Activated CD4-positive, alpha-beta T cell treated with anti-CD3 and anti-CD28 coated beads, Interleukin-2, amount 10 ng/mL, durations not matched to agents 24 days and 14 days (primary cell): ENCODE measurements at regions not wholly inside any gene's neighbourhood (a gene's known extent, or its start where the extent isn't known, plus 50 kb on each side); places are given as distances from the start of the nearest gene placed in this dataset.
"Not testable (repeated sequence)": the region's sequence is repeated elsewhere in the genome, so short reads cannot be mapped to it uniquely, and the experiment has no call there.

ENCODE experiments used
- DNase-seq: peaks from one replicate; pipeline ENCODE4 v3.0.0; 2022
- H3K27ac Mint-ChIP-seq: one replicate; pipeline ENCODE4 v1.8.0; 2022; ENCODE audit warnings: mild to moderate bottlenecking, mixed read lengths
- H3K27me3 Mint-ChIP-seq: one replicate; pipeline ENCODE4 v1.8.0; 2022; ENCODE audit warnings: mixed read lengths
- H3K36me3 Mint-ChIP-seq: one replicate; pipeline ENCODE4 v1.8.0; 2022; ENCODE audit warnings: low read depth, mild to moderate bottlenecking, mixed read lengths
- H3K4me1 Mint-ChIP-seq: one replicate; pipeline ENCODE4 v1.8.0; 2021; ENCODE audit warnings: mixed read lengths
- H3K4me3 Mint-ChIP-seq: one replicate; pipeline ENCODE4 v1.8.0; 2022; ENCODE audit warnings: mild to moderate bottlenecking, moderate library complexity, mixed read lengths
- H3K9me3 Mint-ChIP-seq: one replicate; pipeline ENCODE4 v1.8.0; 2021; ENCODE audit warnings: mixed read lengths
- intact Hi-C: fragments of 100-400 bp; cut with micrococcal nuclease; formaldehyde crosslinking; loops from one replicate; pipeline ENCODE4 v1.15.1; 2023

DNA sequence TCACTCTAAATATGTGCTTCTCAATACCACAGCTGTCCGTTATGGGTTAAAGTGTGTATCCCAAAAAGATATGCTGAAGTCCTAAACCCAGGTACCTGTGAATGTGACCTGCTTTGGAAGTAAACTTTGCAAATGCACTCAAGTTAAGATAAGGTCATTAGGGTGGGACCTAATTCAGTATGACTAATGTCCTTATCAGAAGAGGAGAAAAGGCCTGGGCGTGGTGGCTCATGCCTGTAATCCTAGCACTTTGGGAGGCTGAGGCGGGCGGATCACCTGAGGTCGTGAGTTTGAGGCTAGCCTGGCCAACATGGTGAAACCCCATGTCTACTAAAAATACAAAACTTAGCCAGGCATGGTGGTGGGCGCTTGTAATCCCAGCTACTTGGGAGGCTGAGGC is 452.1 kb downstream of the EPM2A start:
- not testable (repeated sequence) for H3K27ac Mint-ChIP-seq, H3K4me1 Mint-ChIP-seq

DNA sequence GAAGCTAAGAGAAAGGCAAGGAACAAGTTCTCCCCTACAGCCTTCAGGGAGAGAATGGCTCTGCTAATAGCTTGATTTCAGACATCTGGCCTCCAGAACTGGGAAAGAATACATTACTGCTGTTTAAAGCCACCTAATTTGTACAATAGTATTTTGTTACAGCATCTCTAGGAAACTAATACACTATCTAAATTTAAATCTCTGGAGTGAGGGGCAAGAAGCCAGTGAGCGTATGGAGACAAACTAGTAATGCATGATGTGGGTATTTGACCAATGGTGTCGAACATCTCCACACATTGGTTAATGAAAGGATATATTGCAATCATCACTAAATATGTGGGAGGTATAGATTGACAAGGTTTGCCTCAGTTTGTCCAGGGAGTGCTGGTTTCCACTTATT is 451.5 kb downstream of the EPM2A start:
- intact Hi-C loops = no loop called here
- no peak for DNase-seq
- Mint-ChIP-seq H3K27ac (no peak overlapping the region), H3K36me3 (no peaks in the 10 kb centered on the region), H3K4me3 (no peak overlapping the region), H3K27me3 (no peaks in the 10 kb centered on the region), H3K9me3 (no peaks in the 10 kb centered on the region), H3K4me1 (no peaks in the 10 kb centered on the region)

More for the DNA sequence above, 452.1 kb downstream of the EPM2A start:
- H3K9me3 Mint-ChIP-seq, DNase-seq, H3K4me3 Mint-ChIP-seq, H3K36me3 Mint-ChIP-seq, H3K27me3 Mint-ChIP-seq, intact Hi-C loops: not testable (repeated sequence)

DNA sequence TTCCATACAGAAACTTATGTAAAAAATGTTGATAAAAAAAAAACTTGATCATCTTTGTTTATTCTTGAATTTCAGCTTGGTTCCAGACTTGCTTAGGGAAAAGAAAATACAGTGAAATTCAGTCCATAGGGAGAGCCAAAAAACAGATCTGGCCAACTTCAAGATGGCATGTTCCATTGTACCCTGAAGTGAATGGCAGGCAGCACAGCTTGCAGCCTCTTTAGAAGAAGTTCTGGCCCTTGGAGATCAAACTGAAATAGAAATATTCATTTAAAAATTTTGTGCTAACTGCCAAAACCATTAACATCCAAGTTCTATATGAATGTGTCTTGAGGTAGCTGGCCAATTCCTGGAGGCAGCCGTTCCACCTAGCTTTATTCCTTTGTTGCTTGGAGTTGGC is 448.4 kb downstream of the EPM2A start:
- intact Hi-C loops = no loop called here
- H3K4me1 Mint-ChIP-seq = no peaks in the 10 kb centered on the region
- no peaks in the 10 kb centered on the region for H3K9me3 Mint-ChIP-seq
- H3K4me3 Mint-ChIP-seq = no peak overlapping the region
- DNase-seq = no peak
- no peaks in the 10 kb centered on the region for H3K27me3 Mint-ChIP-seq
- H3K36me3 Mint-ChIP-seq = no peaks in the 10 kb centered on the region
- H3K27ac Mint-ChIP-seq = no peak overlapping the region

DNA sequence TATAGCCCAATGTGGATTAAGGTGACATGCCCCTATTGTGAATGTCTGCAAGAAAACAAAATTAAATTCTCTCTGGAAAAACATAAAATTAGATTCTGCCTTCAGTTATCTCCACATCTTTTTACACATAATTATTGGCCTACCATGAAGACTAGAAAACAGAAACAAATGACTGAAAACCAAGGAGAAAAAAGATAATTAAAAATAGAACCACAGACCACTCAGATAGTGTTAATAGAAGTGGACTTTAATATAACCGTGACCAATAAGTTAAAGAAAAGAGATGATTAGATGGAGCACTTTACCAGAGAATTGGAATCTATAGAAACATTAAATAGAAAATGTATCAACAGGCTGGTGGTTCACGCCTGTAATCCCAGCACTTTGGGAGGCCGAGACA is 445.7 kb downstream of the EPM2A start:
- DNase-seq = no peak

DNA sequence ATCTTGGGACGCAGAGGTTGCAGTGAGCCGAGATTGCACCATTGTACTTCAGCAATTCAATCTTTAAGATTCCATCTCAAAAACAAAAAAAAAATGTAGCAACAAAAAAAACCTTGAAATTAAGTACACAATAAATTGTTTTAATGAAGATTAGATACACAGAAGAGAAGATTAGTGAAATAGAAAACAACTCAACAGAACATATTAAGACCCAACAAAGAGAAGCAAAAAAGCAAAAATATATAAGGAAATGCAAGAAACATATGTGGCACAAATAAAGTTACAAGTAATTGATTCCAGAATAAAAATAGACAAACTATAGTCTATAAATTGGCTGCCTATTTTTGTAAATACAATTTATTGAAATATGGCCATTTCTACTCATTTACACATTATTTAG is 445.2 kb downstream of the EPM2A start:
- H3K4me3 Mint-ChIP-seq = no peak overlapping the region
- intact Hi-C loops = no loop called here
- H3K27me3 Mint-ChIP-seq = no peaks in the 10 kb centered on the region
- no peaks in the 10 kb centered on the region for H3K9me3 Mint-ChIP-seq
- H3K36me3 Mint-ChIP-seq = no peaks in the 10 kb centered on the region
- no peaks in the 10 kb centered on the region for H3K4me1 Mint-ChIP-seq
- H3K27ac Mint-ChIP-seq = no peak overlapping the region
- no peak for DNase-seq

More for the DNA sequence above, 445.7 kb downstream of the EPM2A start:
- no peaks in the 10 kb centered on the region for H3K36me3 Mint-ChIP-seq
- no peaks in the 10 kb centered on the region for H3K27me3 Mint-ChIP-seq
- no peak overlapping the region for H3K27ac Mint-ChIP-seq
- H3K4me1 Mint-ChIP-seq = no peaks in the 10 kb centered on the region
- no peaks in the 10 kb centered on the region for H3K9me3 Mint-ChIP-seq
- H3K4me3 Mint-ChIP-seq = no peak overlapping the region
- intact Hi-C loops = no loop called here

DNA sequence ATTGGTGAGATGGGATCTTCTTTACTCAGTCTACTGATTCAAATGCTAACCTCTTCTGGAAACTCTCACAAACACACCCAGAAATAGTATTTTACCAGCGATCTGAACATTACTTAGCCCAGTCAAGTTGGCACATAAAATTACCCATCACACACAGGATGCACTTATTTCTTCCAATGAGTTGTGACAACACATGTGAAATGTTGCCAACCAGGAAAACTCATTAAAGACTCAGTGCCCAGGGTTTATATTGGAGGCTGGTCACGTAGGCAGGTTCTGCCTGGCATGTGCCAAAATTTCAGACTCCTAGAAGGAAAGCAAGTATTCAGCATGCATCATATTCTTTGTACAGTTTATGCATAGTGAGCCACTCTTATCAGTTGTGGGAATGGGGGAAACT is 443.3 kb downstream of the EPM2A start:
- Mint-ChIP-seq H3K9me3 (no peaks in the 10 kb centered on the region), H3K27ac (no peak overlapping the region), H3K36me3 (no peaks in the 10 kb centered on the region), H3K27me3 (no peaks in the 10 kb centered on the region), H3K4me3 (no peak overlapping the region), H3K4me1 (no peaks in the 10 kb centered on the region)
- DNase-seq = no peak
- intact Hi-C loops = no loop called here

DNA sequence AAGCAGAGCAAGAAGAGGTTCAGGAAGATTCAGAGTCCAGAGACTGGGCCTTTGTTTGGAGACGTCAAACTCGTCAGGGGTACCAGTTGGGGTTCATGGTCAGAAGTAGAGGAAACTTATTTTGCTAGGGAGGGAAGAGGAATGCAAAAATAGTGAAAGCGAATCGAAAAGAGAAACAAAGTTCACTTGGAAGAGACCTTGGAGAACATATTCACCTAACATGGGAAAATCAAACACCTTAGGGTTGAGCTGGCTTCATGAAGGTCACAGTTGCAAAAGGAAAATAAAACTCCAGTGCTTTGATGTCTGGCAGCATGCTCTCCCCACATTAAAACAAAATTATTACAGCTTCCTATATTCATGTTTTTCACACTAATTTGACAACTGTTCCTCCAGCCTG is 440.4 kb downstream of the EPM2A start:
- intact Hi-C loops = no loop called here
- no peak overlapping the region for H3K27ac Mint-ChIP-seq
- no peaks in the 10 kb centered on the region for H3K9me3 Mint-ChIP-seq
- no peaks in the 10 kb centered on the region for H3K27me3 Mint-ChIP-seq
- H3K4me1 Mint-ChIP-seq = no peaks in the 10 kb centered on the region
- no peak overlapping the region for H3K4me3 Mint-ChIP-seq
- no peak for DNase-seq
- H3K36me3 Mint-ChIP-seq = no peaks in the 10 kb centered on the region

DNA sequence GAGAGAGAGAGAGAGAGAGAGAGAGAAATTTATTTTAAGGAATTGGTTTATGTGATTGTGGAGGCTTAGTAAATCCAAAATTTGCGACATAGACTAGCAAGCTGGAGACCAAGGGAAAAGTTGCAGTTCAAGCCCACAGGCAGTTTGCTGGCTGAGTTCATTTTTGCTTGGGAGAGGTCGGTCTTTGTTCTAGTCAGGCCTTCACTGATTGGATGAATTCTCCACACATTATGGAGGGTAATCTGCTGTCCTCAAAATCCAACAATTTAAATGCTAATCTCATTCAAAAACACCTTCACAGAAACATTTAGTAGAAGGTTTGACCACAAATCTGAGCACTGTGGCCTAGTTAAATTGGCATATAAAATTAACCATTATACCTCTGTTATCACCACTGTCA is 439.6 kb downstream of the EPM2A start:
- H3K9me3 Mint-ChIP-seq = no peaks in the 10 kb centered on the region
- intact Hi-C loops = no loop called here
- H3K36me3 Mint-ChIP-seq = no peaks in the 10 kb centered on the region
- H3K27me3 Mint-ChIP-seq = no peaks in the 10 kb centered on the region
- H3K4me3 Mint-ChIP-seq = no peak overlapping the region
- no peaks in the 10 kb centered on the region for H3K4me1 Mint-ChIP-seq
- DNase-seq = no peak
- no peak overlapping the region for H3K27ac Mint-ChIP-seq

DNA sequence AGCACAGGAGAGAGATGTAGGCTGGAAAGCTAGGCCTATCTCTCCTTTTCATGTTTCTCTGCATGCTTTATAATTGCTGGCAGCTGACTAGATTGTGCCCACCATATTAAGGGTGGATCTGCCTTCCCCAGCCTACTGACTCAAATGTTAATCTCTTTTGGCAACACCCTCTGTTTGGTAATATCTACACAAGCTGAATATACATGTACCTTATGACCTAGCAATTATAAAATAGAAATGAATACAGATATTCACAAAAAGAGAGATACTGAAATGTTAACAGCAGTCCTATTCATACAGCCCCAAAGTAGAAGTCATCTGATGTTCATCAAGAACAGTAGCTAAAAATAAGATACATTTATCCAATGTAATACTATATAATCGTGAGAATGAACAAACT is 429.6 kb downstream of the EPM2A start:
- Mint-ChIP-seq H3K36me3 (no peaks in the 10 kb centered on the region), H3K4me1 (no peaks in the 10 kb centered on the region), H3K27me3 (no peaks in the 10 kb centered on the region), H3K4me3 (no peak overlapping the region), H3K27ac (no peak overlapping the region), H3K9me3 (no peaks in the 10 kb centered on the region)
- no peak for DNase-seq
- intact Hi-C loops = no loop called here

DNA sequence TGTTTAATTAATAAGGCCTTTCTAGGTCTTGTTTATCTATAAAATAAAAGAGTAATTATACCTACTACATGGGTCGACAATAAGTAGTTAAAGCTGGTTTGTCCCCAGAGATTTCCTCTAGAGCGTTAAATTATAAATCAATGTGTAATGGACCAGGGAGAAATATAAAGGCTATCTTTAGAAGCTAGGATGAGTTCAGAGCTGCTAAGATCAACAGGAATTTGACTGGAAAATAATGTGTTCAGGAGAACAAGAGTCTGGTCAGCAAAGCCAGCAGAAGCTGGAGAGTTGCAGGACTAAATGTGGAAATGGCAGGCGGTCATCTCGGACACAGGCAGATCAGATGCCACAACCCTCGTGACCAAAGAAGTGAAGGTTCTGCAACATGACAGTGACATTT is 428.8 kb downstream of the EPM2A start:
- Mint-ChIP-seq H3K4me1 (no peaks in the 10 kb centered on the region), H3K36me3 (no peaks in the 10 kb centered on the region), H3K4me3 (no peak overlapping the region), H3K27me3 (no peaks in the 10 kb centered on the region), H3K27ac (no peak overlapping the region), H3K9me3 (no peaks in the 10 kb centered on the region)
- no peak for DNase-seq
- intact Hi-C loops = no loop called here

DNA sequence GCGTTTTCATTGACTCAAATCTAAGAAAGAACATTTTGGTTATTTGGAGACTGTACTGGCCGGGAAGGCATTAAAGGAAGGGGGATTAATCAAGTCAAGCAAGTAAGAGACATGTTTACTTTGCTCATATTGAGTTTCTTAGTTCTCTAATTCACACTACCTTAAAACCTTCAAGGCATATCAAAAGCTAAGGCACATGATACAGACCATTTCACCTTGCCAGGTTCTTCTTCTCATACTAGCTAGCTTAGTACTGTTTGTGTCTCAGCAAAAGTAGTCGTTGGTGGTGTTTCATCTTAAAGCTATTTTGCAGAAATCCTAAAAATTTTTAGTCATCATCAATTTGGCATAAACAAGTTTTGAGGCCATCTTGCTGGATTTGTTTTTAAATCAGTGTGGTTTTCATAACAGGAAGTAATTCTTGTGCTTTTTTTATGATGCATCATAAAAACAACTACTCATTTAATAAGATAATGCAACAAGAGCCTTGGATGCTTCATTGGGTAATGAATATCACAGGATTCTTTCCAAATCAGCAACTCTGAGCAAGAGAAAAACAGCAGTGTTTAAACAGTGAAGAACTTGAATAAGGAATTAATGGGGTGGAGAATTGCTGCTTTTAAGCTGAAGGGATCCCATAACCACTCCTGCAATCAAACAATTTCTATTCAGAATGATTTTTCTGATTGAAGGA is 425.3 kb downstream of the EPM2A start:
- DNase-seq = no peak
- intact Hi-C loops = no loop called here
- Mint-ChIP-seq H3K27me3 (no peaks in the 10 kb centered on the region), H3K4me3 (no peak overlapping the region), H3K27ac (no peak overlapping the region), H3K36me3 (no peaks in the 10 kb centered on the region), H3K4me1 (no peaks in the 10 kb centered on the region), H3K9me3 (no peaks in the 10 kb centered on the region)

DNA sequence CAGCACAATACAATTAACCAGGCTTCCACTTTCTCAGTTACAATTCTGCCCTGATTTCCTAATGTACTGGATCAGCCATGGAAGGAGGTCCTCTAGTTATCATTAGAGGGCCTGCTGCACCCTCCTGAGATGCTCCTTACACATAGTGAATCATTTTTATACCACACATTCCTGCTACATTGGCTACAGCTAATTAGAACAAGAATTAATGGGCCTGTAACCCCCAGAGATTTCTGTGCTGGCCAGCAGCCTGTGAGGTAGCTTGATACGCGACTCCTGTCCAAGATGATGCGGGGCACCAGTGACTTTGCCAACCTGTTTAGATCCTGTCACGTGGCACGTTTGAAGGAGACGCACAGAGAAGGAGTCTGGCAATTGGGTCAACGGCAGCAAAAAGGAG is 422.8 kb downstream of the EPM2A start:
- Mint-ChIP-seq H3K4me3 (no peak overlapping the region), H3K36me3 (no peaks in the 10 kb centered on the region), H3K4me1 (no peaks in the 10 kb centered on the region), H3K27ac (no peak overlapping the region), H3K9me3 (no peaks in the 10 kb centered on the region), H3K27me3 (no peaks in the 10 kb centered on the region)
- intact Hi-C loops = no loop called here
- no peak for DNase-seq

DNA sequence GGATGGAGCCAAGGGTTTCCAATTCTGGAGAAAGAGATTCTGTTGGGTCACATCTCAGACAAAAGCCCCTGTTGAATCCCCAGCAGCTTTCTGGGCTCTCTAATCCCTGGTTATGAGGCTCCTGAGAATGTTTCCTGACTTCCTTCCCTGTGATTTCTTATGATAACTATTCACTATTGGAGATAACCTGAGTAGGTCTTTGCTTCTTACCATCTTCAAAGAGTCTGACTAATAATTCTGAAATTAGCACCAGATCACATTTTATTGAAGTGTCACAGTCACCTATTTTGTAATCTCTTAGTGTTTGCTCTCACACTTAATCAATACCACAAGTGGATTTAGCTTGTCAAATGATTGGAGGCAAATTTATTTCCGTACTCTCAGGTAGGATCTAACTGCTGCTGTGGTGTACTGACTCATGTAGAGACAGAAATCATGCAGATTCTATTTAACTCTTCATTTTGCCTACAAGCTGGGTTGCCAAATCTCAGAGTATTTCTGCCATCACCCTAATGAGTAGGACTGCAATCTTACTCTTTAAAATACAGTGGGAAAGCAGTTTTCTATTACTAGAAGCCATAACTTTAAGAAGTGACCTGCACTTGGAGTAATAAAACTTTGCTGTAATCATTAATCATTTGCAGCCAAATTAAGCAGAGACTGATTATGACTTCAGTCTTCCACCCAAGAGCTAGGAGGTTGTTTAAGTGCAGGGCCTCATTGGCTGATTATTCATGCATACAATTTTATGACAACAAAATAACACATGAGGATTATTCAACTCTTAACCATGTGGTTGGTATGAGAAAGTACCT is 422.1 kb downstream of the EPM2A start:
- H3K36me3 Mint-ChIP-seq = no peaks in the 10 kb centered on the region
- no peaks in the 10 kb centered on the region for H3K27me3 Mint-ChIP-seq
- no peaks in the 10 kb centered on the region for H3K4me1 Mint-ChIP-seq
- H3K4me3 Mint-ChIP-seq = no peak overlapping the region
- no peaks in the 10 kb centered on the region for H3K9me3 Mint-ChIP-seq
- H3K27ac Mint-ChIP-seq = no peak overlapping the region
- intact Hi-C loops = no loop called here
- DNase-seq = no peak

DNA sequence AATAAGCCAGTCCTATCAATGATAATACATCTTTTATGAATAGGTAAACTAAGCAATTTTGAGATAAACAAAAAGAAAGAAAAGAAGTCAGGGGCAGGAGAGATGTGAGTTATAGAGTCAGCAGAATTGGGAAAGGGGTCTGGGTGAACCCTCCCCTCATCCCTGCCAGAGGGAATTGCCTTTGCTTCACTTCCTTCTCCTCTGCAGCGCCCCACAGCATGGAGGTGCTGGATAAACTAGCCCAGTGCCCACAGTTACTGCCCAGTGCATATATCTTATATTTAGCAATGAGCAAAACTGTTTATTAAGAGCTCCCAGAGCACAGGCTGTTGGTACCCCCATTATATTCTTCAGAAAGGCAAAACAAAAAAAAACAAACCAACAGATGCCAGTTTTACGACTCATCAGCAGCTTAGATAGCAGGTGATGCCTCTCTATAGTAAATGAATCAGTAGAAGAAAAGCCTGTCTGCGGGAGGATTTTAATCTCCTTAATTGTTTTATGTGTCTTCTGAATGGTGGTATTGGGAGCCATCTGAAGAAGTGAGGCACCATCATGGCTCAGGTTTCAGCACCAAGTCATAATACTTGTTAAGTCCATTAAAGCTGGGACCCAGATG is 419.2 kb downstream of the EPM2A start:
- H3K4me3 Mint-ChIP-seq = no peak overlapping the region
- no peaks in the 10 kb centered on the region for H3K27me3 Mint-ChIP-seq
- H3K9me3 Mint-ChIP-seq = no peaks in the 10 kb centered on the region
- no peaks in the 10 kb centered on the region for H3K36me3 Mint-ChIP-seq
- intact Hi-C loops = no loop called here
- no peak for DNase-seq
- no peaks in the 10 kb centered on the region for H3K4me1 Mint-ChIP-seq
- H3K27ac Mint-ChIP-seq = no peak overlapping the region
